GM21381 (cell line): ENCODE measurements at regions not wholly inside any gene's neighbourhood (a gene's known extent, or its start where the extent isn't known, plus 50 kb on each side); places are given as distances from the start of the nearest gene placed in this dataset.
"Not testable (repeated sequence)": the region's sequence is repeated elsewhere in the genome, so short reads cannot be mapped to it uniquely, and the experiment has no call there.

Source experiments
- ATAC-seq: cut with Tn5 transposase; IDR thresholded peaks from one replicate; pipeline ENCODE4 v1.9.1; 2021; ENCODE audit warnings: mild to moderate bottlenecking, moderate library complexity; ENCODE audit not compliant: unreplicated experiment

- ATAC-seq: no peak
Observed at GRCh38 chr4:77437079-77437478, 168.5 kb upstream of the CXCL13 start.

GRCh38 chr4:77438549-77438948 is 167.1 kb upstream of the CXCL13 start:
- ATAC-seq: no peak

- ATAC-seq: no peak
Observed at GRCh38 chr4:77443941-77444340, 161.7 kb upstream of the CXCL13 start.

DNA sequence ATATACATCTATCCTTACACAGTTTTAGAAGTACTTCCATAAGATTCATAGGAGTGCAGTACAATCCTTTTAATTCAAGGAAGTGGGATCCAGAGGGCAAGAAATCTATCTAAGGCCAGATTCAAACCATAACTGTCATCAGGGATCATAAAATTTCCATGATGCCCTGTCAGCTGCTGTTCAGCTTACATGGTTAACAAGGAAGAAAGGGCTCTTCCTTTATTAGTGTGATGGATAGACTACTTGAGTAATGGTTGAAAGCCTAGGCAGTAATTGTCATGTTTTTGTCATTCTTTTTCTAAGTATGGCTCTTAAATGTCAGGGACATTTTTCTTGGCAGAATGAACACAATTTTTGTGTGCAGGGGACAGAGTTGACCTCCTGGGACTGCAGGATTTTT is 159.8 kb upstream of the CXCL13 start:
- ATAC-seq: no peak

- ATAC-seq: no peak
Observed at GRCh38 chr4:77446601-77447000, 159.0 kb upstream of the CXCL13 start.

DNA sequence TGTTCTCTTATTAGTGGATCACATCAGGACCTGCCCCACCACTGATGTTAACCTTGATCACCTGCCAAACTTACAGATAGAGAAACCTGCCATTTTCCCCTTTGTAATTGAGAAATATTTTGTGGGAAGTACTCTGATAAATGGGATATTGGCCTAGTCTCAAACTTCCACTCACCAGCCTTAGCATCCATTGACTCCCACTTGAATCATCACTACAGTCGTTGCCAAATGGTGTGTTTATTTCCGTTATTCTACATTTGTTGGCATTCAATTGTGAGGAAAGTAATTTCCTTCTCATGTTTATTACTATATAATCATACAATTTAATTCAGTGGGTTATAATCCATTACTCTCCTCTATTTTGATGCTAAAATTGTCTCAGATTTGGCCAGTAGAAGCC is 156.4 kb upstream of the CXCL13 start:
- ATAC-seq: no peak

DNA sequence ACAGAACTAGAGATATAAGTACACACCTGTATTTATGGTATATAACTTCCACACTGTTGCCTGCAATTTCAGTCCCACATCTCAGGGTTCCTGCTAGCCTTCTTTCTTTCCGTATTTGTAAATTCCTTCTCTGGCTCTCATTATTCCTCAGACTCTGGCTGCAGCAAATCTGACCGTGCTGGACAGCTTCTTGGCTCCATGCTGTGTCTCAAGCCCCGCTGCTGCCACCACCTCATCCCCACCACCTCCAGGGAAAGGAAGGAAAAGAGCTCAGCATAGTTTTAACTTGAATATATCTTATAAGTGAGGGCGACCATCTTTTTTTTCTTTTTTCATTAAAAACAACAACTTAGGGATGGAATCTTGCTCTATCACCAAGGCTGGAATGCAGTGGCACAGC is 155.6 kb upstream of the CXCL13 start:
- ATAC-seq: no peak

GRCh38 chr4:77451530-77451929 is 154.1 kb upstream of the CXCL13 start:
- ATAC-seq: no peak

- not testable (repeated sequence) for ATAC-seq
Observed at GRCh38 chr4:77452117-77452516, 153.5 kb upstream of the CXCL13 start.

GRCh38 chr4:77453911-77454310 is 151.7 kb upstream of the CXCL13 start:
- no peak for ATAC-seq

DNA sequence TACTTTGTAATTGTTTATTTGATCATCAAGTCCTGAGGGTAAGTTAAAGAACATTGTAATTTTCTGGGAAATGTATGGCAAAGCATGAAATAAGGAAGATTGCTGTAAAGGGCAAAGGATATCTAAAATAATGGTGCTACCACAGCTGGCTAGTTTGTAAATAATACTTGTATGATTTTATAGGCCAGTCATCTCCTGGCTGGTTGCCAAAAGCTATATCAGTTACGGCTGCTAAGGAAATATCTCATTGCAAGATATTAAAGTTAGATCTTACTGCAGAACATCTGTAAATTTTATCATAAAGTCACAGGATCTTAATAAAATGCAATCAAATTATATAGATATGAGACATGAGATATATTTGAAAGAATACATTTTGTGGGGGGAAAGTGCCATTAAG is 150.8 kb upstream of the CXCL13 start:
- no peak for ATAC-seq

- ATAC-seq: not testable (repeated sequence)
Observed at GRCh38 chr4:77464100-77464499, 141.5 kb upstream of the CXCL13 start.

DNA sequence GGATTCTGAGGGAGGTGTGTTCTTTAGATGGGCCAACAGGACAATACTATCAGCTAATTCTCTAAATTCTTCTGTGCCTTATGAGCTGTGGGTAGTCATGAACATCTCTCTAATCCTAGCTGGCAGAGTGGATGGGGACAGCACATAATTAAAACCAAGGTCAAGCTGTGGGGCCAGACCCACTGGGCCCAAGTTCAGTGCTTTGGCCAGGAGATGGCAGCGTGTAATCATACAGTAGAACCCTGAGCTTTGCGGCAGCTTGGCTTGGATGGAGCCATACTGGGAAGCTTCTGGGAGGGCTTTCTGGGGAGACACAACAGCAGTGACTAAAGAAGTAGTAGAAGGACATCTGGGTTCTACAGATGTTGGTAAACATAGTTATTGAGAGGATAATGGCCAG is 140.3 kb upstream of the CXCL13 start:
- ATAC-seq: no peak

DNA sequence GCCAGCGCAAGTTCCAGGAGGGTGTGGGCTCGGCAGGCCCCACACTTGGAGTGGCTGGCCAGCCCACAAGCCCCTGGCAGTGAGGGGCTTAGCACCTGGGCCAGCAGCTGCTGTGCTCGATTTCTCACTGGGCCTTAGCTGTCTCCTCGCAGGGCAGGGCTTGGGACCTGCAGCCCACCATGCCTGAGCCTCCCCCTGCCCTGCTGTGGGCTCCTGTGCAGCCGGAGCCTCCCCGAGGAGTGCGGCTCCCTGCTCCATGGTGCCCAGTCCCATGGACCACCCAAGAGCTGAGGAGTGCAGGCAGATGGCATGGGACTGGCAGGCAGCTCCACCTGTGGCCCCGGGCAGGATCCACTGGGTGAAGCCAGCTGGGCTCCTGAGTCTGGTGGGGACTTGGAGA is 139.2 kb upstream of the CXCL13 start:
- no peak for ATAC-seq

DNA sequence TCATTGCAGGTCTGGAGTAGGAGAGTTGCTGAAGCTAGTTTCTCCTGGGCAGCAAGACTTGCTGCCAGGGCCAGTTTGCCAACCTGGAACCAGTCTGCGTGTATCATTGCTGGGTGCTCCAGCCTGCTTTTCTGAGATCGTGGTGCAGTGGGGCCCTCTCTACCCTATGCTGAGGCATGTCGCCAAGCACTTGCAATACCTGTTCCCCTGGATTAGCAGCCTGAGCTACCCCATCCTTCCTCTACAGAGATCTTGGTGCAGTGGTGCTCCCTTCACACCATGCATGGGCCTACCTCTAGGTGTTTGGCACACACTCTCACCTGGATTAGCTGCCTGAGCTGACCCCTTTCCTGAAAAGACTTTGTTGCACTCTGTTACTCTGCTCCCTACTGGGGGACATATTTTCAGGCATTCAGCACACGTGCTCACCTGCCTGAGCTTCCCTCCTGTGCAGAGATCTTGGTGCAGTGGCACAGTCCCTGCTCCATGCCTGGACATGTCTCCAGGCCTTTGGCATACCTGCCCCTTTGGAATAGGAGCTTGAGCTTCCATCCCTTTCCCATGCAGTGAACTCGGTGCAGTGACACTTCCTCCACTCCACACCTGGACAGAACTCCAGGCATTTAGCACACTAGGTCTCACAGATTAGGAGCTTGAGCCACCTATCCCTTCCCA is 133.7 kb upstream of the CXCL13 start:
- no peak for ATAC-seq

DNA sequence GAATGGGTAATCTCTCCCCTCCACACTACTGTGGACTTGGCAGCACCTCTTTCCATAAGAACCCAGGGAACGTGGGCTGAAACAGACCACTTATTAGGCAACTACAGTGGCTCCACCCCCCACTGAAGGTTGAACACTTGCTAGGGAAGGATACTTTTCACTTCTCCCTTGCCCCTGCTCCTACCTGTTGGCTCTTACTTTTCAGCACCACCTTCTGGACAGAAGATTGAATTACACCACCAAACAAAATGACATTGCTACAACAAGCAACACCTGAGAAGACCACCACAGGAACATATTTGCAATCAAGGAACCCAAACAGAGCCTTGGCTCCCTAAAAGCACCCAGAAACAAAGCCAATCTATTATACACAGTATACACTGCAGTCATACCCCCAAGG is 132.1 kb upstream of the CXCL13 start:
- ATAC-seq: no peak

DNA sequence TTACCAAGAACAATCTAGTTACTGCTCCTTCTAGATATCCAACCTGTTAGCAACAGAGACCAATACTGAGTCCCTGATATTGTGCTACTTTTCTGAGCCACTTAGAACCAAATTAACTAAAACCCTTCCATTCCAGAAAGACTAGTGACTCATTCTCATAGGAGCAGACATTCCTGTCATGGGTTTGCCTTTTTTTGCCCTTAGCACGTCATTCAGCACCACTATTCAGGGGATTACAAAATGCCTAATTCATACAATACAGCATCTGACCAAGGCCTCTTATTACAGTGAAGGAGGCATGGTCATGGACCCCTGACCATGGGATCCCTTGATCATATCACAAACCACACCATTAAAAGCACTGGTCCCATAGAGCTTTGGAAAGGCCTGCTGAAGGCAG is 123.8 kb upstream of the CXCL13 start:
- no peak for ATAC-seq

DNA sequence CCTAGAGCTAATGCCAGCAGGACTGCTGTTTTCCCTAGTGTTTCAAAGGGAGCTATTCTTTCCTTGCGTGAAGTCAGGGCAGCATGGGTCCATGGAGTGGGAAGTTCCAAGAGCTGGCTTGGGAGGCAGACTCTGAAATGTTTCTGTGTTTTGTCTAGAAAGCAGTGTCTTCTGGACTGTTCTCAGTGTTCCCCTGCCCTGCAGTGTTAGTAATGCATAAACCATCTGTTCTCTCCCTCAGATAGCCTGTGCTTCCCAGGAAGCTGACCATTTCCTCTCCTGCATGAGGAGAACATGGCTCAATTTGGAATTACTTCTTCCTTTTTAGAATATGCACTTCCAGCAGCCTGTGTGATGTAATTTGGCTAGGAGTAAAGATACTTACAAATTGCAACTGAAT is 116.7 kb upstream of the CXCL13 start:
- ATAC-seq: no peak

DNA sequence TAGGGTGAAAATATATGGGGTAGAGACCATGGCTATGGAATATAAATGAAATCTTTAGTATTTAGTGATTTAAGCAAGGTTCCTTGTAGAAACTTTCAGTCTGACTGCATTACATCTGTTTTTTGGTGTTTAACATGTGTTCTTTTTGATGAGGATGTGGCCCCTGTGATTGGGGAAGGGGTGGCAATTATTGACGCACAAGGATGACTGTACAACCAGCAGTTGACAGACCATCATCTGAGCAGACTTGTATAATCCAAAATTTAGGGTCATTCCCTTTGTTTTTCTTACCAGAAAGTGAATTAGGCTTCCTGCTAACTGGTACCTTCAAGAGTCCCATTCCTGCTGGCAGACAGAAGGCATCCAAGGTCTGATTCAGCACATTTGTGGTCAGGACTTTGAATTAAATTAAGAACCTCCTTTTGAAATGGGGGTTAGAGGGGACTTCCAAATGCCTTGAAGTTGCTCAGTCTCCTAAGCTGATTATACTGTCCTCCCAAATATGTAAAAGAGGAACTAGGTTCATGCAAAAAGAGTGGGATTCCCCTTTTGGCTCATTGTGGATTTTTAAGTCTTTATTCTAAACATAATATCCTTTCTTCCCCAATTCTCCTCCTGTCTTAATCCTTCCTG is 112.4 kb upstream of the CXCL13 start:
- ATAC-seq: no peak

DNA sequence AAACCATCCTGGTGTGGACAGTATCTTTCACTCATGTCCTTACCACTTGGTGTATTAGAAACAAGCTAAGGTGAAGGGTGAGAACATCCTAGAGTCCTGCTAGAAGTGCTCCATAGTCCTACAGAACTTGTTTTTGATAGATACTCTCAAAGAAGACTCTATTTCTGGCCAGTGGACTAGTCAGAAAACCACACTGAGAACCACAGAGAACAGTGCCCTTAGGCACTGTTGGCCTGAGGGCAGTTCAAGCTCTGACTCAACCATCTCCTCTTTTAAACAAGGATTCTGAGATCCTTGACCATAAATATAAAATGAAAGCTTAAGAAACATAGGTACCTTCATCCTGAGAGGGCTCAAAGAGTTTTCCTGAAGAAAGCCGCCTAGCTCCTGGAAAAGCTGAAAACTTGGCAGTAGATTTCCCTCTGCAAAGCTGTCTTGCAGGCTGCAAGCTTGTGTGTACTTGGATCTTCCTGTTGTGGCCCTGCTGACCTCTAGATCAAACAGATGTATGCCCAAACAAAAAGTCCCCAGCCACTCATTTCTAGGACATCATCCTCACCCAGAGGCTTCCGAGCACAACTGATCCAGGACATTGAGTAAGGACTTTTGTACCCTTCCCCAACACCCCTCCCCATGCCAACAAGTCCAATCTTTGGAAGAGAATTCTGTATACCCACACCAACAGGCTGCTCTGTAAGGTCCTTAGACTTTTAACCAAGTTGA is 111.6 kb upstream of the CXCL13 start:
- ATAC-seq: no peak

GRCh38 chr4:77496457-77496856 is 109.2 kb upstream of the CXCL13 start:
- ATAC-seq: no peak

GRCh38 chr4:77500801-77501200 is 104.8 kb upstream of the CXCL13 start:
- ATAC-seq: no peak
